Stimulated activated CD8-positive, alpha-beta memory T cell treated with anti-CD3 and anti-CD28 coated beads, Interleukin-7, amount 100 ng/mL, for 24 hours (primary cell): ENCODE measurements at regions not wholly inside any gene's neighbourhood (a gene's known extent, or its start where the extent isn't known, plus 50 kb on each side); places are given as distances from the start of the nearest gene placed in this dataset.
"Not testable (repeated sequence)": the region's sequence is repeated elsewhere in the genome, so short reads cannot be mapped to it uniquely, and the experiment has no call there.

Experiments used
- DNase-seq: peaks from one replicate; pipeline ENCODE4 v3.0.0-alpha.2; 2020; ENCODE audit warnings: low read depth

DNA sequence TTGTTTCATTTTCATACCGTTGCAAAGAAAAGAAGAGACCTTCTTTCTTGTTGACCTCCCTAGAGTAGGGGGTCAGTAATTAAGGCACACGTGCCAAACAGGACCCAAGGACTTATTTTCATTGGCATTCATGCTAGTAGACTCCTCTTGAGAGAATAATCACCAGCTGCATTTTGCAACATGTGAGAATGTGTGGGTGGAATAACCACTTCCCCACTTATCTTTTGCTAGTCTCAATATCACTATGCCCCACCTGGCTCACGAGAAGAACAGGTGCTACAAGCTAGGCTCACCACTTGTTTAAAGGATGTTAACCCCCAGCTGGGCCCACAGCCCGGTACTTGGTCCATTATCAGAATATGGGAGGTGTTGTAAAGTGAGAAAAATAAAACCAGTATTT is 460.7 kb upstream of the MEF2C start:
- DNase-seq, result no peak

DNA sequence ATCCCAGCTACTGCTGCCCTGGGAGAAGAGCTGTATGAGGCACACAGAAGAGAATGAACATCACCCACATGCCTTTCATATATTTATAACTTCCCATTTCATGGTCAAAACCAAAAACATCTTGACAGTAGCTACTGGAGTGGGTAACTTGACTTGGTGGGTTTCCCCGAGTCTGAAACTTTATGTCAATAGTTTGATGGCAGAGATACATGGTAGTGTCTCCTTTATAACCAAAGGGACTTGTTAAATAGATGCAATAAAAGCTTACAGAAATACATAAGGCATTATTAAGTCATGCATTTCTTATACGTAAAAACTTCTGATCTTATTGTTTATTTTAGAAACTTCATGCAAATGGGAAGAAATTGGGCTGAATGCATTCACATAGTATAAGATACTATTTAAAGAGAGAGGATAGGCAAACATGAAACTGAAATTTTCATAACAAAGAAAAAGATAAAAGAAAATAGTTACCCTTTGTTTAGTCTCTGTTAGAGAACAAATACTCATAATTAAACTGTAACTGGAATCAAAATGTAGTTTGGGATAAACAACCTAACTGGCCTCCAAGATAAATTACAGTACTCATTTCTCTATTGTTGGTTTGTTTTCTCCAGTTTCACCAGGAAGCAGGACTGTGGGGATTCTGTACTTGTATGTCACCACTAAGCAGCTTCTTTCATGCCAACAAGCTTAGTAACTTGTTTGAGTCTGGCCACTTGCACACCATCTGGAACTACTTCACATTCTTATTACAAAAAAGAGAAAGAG is 459.3 kb upstream of the MEF2C start:
- no peak for DNase-seq

- no peak for DNase-seq
These were observed 456.0 kb upstream of the MEF2C start for GRCh38 chr5:89338935-89339334.

DNA sequence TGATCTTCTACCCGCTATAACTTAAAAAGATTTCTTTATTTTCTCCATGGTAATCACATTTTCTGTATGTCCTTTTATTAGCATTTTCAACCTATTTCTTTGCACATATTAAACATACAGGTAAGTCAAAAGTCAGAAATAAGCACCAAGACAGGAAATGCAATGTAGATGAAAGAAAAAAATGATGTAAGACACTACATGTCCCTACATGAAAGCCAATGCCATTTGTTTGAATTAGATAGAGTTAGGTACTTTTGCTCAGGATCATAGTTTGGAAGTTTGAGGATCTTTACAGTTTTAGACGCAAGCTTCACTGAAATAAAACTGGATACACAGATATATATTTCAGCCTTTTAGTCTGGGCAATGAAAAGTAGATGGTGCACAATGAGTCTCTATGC is 453.1 kb upstream of the MEF2C start:
- no peak for DNase-seq

DNA sequence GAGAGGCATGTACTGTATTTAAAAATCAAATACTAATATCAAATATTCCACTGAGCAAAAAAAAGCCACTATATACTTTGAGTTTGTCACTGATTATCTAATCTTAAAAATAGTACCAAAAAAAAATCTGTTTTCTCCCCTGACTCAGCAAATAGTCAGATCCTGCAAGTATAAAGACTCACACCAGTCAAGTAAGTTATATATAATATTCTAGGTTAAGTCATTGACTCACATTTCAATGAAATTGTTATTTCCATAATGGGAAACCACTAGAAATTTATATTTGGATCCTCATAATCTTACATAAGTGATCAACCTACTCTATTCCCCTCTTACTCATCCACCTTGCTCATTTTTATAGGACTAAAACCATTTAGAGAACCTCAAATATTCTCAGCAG is 447.2 kb upstream of the MEF2C start:
- DNase-seq, result no peak

DNA sequence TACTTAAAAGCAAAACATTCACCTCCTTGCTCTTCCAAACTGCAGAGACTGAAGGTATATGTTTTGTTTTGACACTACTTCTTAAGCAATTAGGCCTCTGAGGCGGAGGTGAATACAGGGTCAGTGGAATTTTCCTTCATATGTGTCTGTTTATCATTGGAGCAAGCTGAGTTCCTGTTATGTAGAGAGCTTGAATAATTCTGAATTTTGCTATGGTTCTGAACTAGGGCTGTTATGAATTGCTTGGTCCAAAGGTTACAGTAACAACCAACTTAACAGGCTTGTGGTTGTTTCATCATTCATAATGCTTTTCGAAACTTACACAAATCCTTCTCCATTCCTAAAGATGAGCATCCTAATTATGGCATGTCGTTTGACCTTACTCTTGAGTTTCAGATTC is 444.6 kb upstream of the MEF2C start:
- DNase-seq, result no peak

GRCh38 chr5:89324990-89325389 is 442.0 kb upstream of the MEF2C start:
- no peak for DNase-seq

DNA sequence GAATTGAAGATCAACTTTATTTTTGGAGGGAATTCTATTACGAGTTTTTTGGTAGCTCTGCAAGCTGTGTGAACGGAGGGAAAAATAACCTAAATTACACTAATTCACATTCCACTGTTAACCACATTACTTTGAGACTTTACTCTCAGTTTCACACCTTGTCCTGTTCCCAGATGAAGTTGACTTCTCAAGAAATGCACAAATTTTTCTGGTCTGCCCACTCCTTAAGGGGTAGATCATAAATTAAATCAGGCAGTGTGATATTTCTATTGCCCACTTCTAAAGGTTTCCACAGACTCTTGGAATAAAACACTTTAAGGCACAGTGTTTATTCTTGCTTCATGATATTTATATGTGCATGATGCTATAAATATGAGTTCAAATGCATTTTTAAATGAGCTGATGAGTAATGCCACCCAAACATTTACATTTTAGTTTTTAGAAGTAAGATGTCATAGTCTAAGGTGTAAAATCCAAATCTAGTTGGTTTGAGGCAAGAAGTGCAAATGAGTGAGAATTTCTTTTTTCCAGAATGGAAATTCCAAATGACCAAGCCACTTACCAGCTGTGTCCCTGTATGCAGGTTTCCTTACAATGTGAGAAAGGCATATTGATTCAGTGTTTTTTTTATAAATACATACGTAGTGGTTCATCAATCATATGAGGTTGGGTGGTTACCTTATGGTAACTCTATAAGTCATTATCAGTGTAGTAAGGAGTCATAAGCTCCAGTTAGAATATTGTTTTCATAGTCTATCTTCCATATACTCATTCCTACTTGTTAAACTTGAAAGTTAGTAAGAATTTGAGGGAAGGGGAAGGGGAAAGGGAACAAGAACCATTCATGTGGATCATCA is 437.7 kb upstream of the MEF2C start:
- DNase-seq, result no peak

- not testable (repeated sequence) for DNase-seq
These were observed 434.9 kb upstream of the MEF2C start for GRCh38 chr5:89317838-89318237.

DNA sequence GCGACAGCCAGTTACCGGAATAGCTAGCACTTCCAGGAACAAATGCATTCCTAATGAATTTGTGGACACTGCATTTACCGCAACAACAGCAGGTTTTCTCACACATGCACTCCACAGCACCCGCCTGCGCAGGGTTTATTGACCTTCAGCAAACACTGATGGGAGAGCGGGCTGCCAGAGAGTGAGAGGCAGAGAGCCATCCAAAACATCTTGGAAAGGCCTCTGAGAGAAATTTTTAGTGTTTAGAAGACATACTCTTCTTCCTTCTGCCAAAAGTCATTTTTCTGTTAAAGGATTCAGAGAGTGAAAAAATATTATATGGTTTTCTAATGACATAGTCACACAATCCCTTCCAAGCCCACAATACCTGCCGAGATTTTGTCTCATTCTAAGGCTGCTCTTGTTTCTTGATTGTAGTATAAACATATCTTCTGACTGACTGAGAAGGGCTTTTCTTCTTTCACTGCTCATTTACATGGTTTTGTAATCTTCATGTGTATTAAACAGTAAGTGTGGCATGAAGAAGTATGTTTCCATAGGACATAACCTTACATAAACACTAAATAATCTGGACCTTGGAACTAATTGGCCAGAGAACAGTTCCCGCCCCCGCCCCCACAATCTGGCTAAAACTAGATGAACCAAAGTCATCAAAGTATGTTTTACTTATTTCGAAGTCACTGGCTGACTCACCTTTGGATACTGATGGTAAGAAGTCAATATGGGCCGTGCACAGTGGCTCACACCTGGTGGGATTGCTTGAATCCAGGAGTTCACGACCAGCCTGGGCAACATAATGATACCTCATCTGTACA is 432.5 kb upstream of the MEF2C start:
- DNase-seq, result no peak

- DNase-seq, result no peak
These were observed 431.0 kb upstream of the MEF2C start for GRCh38 chr5:89313804-89314588.

- no peak for DNase-seq
These were observed 430.1 kb upstream of the MEF2C start for GRCh38 chr5:89313044-89313443.

- DNase-seq, result no peak
These were observed 426.3 kb upstream of the MEF2C start for GRCh38 chr5:89309268-89309667.

GRCh38 chr5:89308606-89309040 is 425.6 kb upstream of the MEF2C start:
- no peak for DNase-seq

DNA sequence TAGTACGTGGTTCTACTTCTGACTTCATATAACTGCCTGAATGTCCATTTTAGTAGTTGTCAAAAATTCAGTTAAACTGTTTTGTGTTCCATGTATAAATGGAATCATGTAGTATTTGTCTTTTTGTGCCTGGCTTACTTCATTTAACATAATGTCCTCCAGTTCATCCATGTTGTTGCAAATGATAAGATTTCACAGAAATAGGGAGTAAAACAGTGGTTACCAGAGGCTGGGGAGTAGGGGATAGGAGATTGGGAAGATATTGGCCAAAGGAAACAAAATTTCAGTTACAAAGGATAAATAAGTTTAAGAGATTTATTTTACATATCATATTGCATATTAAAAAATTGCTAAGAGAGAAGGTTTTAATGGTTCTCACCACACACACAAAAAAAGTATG is 425.0 kb upstream of the MEF2C start:
- no peak for DNase-seq

DNA sequence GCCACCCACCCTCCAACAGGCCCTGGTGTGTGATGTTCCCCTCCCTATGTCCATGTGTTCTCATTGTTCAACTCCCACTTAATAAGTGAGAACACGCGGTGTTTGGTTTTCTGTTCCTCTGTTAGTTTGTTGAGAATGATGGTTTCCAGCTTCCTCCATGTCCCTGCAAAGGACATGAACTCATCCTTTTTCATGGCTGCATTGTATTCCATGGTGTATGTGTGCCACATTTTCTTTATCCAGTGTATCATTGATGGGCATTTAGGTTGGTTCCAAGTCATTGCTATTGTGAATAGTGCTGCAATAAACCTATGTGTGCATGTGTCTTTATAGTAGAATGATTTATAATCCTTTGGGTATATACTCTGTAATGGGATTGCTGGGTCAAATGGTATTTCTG is 424.2 kb upstream of the MEF2C start:
- not testable (repeated sequence) for DNase-seq

DNA sequence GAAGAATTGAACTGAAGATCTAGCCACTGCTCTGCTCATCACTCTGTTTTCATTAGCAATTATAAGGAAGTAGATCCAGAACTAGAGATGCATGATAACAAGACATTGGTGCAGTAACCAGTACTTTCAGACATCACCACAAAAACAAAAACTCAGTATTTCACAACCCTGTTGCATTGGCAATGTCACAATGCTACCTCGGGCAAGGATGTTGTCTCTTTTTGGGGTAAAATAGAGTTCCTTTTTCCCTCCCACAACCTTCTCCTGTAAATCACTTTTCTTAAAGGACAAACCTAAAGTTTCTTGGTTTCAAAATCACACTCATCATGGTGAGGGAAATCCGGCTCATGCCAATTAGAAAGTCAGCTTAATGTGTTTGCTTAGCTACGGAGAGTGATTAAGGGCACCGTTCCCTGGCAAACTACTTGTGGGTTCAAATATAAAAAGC is 420.1 kb upstream of the MEF2C start:
- DNase-seq, result no peak

DNA sequence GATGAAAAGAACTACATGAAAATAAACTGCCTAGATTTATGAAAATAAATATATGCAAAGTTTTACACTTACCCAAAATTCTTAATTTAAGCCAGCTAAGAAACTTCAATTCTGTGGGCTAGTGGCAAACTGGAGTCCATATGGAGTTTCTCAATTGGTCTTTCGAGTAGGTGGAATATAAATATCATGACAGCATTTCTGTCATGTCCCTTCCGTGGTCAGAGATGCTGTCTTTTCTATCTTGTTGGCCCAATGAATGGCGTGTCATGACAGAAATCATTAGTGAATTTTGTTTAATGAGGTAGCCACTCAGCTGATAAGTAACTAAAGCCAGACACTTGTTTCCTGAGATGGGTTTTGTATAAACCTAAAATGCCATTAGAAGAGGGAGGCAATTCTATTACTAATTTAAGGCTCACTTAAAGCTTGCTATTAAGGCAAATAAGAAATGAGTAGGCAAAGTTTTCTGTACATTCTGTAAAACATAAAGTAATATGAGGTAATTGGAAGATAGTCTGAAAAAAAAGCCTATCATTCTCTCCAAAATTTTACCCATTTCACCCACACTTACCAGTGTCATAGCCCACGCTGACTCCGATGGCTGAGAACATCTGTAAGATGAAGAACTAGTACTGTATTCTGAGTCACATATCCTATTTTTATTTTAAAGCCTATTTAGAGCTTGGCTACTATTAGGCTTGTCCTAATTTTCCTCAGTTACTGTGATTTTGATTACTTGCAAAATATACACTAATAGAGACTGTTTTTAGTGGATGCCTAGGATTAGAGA is 419.3 kb upstream of the MEF2C start:
- no peak for DNase-seq

DNA sequence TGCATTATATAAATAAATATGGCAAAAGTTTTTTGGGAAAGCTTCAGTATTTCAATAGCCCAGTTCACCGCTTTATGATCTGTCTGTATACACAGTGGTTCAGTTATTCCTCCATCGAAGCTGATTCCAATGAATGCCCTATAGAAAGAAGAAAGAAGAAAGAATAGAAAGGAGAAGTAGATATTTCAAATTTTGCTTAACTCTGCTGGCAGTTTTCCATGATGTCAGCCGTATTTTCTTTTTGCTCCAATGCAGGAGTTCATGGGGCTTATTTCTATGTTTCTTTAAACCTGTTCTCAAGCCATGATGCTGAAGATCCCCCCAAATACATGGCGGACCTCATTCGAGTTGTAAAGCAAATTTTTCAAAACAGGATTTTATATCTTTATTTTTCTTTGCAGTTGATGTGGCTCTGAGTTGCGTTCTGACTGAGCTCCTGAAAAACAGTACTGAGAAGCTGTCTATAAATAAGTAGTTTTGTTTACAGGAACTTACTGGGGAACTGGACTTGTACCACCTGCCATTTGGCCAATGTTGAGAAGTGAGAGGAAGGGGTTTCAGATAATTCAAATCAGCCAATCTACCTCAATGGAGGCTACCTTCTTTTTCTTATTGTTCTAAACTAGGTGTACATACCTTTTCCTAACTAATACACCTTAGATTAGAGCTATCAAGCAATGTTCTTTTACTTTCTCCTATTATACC is 418.5 kb upstream of the MEF2C start:
- DNase-seq, result no peak

- DNase-seq, result no peak
These were observed 417.5 kb upstream of the MEF2C start for GRCh38 chr5:89300426-89300970.
